ENCODE measurements at regions not wholly inside any gene's neighbourhood (a gene's known extent, or its start where the extent isn't known, plus 50 kb on each side); places are given as distances from the start of the nearest gene placed in this dataset.

- Histone ChIP-seq H3K9me2 (ENCODE audit: insufficient read depth, low read length) (no peaks in the 10 kb centered on the region), H4K20me1 (ENCODE audit: insufficient read depth, low read length) (no peaks in the 10 kb centered on the region), H3K36me3 (ENCODE audit: insufficient read depth, low read length) (no peaks in the 10 kb centered on the region; the same call in 1 of the 2 replicates), H3K79me2 (ENCODE audit: insufficient read depth, low read depth, low read length) (no peaks in the 10 kb centered on the region), H2AFZ (ENCODE audit: low read length) (peak overlapping the region; percentile 79), H3K4me1 (ENCODE audit: insufficient read depth, low read length, poor library complexity, severe bottlenecking) (peaks cover 27% of the 10 kb centered on the region), H3K4me3 (ENCODE audit: low read depth, low read length, poor library complexity, severe bottlenecking) (peak overlapping the region; percentile 23), H3K9me3 (ENCODE audit: low read length) (peaks cover 17% of the 10 kb centered on the region; the same call in 1 of the 2 replicates), H3K27ac (ENCODE audit: low read depth, low read length, poor library complexity, severe bottlenecking) (no peak overlapping the region), H3K4me2 (ENCODE audit: low read length) (peak overlapping the region; percentile 34; the same call in 1 of the 2 replicates)
- DNase-seq (ENCODE audit: low spot score) = no peak
- intact Hi-C loops (cut with micrococcal nuclease; ENCODE audit: unreplicated experiment) = no loop called here
- TF ChIP-seq CTCF (conservative IDR thresholded peaks at IDR 0.05; ENCODE audit: low read length) = peak; percentile 30; the same call in 1 of the 2 replicates
- no peak for TF ChIP-seq EZH2phosphoT487 (IDR thresholded peaks at IDR 0.05; ENCODE audit: borderline replicate concordance, low read depth, low read length)
- POLR2A ChIA-PET = interaction anchor here (0.6 to 2.4 kb wide), 8 partner anchors 10 to 300 kb away, joined by 3 to 12 read pairs (median 6); a partner anchor contains a TSS
- CTCF ChIA-PET (ENCODE audit: unreplicated experiment) = no interaction called here
- no TSS peak for BruUV-seq (replicated peaks)
Measured at GRCh38 chr6:26249957-26250697, 114.9 kb upstream of the BTN3A2 start.

- Histone ChIP-seq H3K36me3 (ENCODE audit: insufficient read depth, low read length) (no peaks in the 10 kb centered on the region; the same call in 1 of the 2 replicates), H3K4me1 (ENCODE audit: insufficient read depth, low read length, poor library complexity, severe bottlenecking) (peaks cover 27% of the 10 kb centered on the region), H3K4me3 (ENCODE audit: low read depth, low read length, poor library complexity, severe bottlenecking) (no peak overlapping the region), H4K20me1 (ENCODE audit: insufficient read depth, low read length) (no peaks in the 10 kb centered on the region), H3K79me2 (ENCODE audit: insufficient read depth, low read depth, low read length) (no peaks in the 10 kb centered on the region), H3K4me2 (ENCODE audit: low read length) (peak overlapping the region; percentile 34; the same call in 1 of the 2 replicates), H3K9me2 (ENCODE audit: insufficient read depth, low read length) (no peaks in the 10 kb centered on the region), H3K9me3 (ENCODE audit: low read length) (peaks cover 17% of the 10 kb centered on the region; the same call in 1 of the 2 replicates), H3K27ac (ENCODE audit: low read depth, low read length, poor library complexity, severe bottlenecking) (no peak overlapping the region), H2AFZ (ENCODE audit: low read length) (no peak overlapping the region)
- BruUV-seq (replicated peaks) = no TSS peak
- POLR2A ChIA-PET = interaction anchor here (0.8 to 2.4 kb wide), 7 partner anchors 9 to 34 kb away, joined by 3 to 12 read pairs (median 6); a partner anchor contains a TSS
- CTCF ChIA-PET (ENCODE audit: unreplicated experiment) = no interaction called here
- intact Hi-C loops (cut with micrococcal nuclease; ENCODE audit: unreplicated experiment) = no loop called here
- DNase-seq (ENCODE audit: low spot score) = no peak
- no peak for TF ChIP-seq EZH2phosphoT487 (IDR thresholded peaks at IDR 0.05; ENCODE audit: borderline replicate concordance, low read depth, low read length)
- TF ChIP-seq CTCF (conservative IDR thresholded peaks at IDR 0.05; ENCODE audit: low read length) = no peak
Measured at GRCh38 chr6:26250698-26251044, 114.3 kb upstream of the BTN3A2 start.
